GM19324 (cell line): ENCODE measurements at regions not wholly inside any gene's neighbourhood (a gene's known extent, or its start where the extent isn't known, plus 50 kb on each side); places are given as distances from the start of the nearest gene placed in this dataset.
"Not testable (repeated sequence)": the region's sequence is repeated elsewhere in the genome, so short reads cannot be mapped to it uniquely, and the experiment has no call there.

Source experiments
- ATAC-seq: cut with Tn5 transposase; IDR thresholded peaks from one replicate; pipeline ENCODE4 v1.9.1; 2021; ENCODE audit warnings: mild to moderate bottlenecking, moderate library complexity; ENCODE audit not compliant: unreplicated experiment, low FRiP score

DNA sequence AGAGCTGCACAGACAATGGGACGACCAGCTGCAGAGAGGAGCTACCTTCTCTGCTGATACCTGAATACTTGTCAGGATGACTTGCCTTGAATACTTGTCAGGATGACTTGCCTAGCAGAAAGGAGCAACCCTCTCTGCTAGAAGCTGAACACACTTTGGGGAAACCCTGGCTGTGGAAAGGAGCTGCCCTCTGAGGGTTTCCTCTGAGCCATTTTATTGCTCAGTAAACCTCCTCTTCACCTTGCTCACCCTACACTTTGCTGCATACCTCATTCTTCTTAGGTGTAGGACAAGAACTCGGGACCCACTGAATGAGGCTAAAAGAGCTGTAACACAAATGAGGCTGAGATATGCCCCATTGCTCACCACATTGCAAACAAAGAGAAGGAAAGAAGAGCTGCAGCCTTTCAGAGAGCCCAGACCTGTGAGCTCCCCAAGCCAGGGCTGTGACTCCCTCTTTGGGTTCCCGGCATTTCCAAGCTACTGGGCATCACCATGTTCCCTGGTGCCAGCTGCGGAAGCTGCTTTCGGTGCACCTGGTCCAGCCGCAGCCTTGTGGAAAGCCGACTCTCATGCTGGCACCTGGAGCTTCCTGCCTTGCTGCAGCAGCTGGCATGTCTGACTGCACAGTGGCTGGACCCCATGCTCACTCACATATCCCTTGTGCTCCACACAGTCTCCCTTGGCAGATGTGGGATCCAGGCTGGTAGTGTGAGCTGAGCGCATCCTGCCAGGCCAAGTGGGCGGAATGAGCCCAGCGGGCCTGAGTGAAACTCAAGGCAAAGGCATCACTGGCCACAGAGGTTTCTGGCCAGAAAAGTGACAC lies 106.7 kb upstream of the AHI1 start:
- ATAC-seq: no peak

DNA sequence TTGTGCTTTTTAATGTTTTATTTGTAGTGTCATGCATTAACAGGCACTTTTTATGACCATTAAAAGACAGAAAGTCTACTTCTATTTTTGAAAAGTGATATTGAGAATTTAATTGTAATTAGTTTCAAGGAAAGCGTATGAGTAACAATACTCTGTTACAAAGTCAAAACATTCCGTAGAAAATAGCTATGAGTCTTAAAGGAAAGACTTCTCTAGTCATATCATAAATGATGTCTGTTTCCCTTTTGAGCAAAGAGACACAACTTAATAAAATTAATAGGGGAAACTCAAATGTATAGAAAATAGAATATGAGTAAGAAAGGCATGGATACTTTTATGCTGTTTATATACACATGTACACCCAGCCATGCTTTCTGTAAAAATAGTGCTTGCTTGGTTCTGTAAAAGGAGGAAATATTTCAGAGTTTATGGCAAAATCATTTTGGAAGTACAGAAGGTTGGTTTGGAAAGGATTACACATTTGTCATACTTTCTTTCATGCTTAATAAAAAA lies 107.8 kb upstream of the AHI1 start:
- ATAC-seq: no peak

DNA sequence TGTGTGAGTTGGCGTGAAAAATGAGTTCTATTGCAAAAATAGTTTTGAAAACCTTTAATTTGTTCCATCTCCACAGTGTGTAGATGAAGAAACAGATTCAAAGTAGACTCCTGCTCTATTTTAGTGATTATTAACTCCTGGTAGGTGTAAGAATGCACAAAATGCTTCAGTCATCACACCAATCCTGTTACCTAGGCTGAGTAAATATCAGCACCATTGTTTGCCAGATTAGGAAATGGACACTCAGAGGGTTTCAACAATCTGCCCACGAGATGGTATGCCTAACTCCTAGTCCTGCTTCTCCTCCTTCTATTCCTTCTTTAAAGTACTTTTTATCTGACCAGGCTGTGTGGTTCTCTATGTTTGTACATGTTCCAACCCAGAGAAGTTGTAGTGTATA lies 108.9 kb upstream of the AHI1 start:
- ATAC-seq: no peak

DNA sequence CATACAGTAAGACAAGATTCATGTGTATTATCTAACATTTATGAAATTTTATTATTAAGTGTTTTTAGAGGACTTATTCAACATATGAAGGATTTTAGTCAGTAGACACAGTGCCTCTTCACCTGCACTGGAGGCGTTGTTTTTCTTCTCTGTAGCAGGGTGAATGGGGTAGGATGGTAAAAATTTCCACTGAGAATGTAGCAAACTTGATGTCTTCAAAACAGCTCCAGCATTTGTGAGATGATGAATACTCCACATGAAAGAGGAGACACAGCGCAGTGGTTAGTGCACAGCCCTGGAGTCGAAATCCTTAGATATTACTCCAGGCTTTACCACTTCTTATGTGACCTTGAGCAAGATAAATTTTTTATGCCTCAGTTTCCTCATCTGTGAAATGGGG lies 110.5 kb upstream of the AHI1 start:
- ATAC-seq: no peak

DNA sequence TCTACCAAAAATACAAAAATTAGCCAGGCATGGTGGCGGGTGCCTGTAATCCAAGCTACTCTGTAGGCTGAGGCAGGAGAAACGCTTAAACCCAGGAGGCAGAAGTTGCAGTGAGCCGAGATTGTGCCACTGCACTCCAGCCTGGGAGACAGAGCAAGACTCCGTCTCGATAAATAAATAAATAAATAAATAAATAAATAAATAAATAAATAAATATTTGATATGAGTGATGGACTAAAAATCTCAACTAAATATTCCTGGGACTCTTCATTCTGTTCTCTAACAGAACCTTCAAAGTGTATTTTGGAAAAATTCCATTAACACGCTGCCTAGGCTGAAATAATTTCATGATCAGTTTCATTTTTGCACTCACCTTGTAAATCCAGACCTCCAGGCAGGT lies 112.7 kb upstream of the AHI1 start:
- ATAC-seq: not testable (repeated sequence)

DNA sequence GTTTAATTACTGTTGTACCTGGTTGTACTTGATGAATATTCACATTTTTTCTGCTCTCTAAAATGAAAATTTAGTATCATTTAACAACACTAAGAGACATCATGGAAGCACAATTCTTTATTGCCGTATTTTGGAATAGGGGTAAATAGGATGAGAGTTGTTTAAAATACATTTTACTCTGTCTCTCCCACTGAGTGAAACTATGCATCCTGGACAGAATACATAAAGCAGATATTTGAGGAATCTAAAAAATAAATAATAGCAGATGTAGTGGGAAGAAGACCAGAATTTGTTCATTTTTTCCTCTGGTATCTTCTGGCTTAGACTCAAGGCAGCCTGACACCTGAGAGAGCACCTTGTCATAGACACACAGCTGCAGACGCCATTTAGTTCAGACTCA lies 119.1 kb upstream of the AHI1 start:
- ATAC-seq: no peak

- ATAC-seq: no peak
These were observed 119.7 kb upstream of the AHI1 start for GRCh38 chr6:135617222-135617621.

DNA sequence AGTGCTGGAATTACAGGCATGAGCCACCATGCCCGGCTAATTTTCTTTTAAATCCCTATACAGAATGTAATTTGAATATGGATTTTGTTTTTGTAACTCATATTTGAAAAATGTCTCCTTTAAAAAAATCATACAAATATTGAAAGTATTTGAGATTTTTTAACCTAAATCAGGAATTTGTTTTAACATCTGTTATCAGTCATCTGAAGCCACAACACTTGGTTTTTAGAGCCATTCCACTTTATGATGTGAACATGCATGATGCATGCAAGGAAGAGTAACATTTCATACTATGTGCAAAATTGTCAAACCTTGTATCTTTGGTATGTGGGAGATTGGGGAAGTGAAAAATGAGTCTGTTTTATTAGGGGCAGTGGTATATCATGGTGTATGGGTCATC lies 124.5 kb upstream of the AHI1 start:
- no peak for ATAC-seq

DNA sequence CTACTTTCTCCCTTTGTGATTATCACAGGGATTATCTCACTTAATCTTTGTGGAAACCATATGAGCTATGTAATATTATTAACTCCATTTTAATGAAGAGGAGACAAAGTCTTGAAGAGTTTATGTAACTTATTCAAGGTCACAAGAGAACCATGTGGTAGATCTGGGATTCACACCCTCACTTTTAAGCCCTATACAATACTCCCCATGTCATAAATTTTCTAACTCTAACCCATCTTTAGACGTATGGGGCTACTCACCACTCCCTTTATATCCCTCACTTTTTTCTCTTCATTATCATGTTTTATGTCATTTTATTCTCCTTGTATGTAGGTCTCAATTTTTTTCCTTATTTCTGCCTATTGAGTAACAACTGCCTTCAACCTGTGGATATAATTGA lies 126.4 kb upstream of the AHI1 start:
- ATAC-seq: no peak

DNA sequence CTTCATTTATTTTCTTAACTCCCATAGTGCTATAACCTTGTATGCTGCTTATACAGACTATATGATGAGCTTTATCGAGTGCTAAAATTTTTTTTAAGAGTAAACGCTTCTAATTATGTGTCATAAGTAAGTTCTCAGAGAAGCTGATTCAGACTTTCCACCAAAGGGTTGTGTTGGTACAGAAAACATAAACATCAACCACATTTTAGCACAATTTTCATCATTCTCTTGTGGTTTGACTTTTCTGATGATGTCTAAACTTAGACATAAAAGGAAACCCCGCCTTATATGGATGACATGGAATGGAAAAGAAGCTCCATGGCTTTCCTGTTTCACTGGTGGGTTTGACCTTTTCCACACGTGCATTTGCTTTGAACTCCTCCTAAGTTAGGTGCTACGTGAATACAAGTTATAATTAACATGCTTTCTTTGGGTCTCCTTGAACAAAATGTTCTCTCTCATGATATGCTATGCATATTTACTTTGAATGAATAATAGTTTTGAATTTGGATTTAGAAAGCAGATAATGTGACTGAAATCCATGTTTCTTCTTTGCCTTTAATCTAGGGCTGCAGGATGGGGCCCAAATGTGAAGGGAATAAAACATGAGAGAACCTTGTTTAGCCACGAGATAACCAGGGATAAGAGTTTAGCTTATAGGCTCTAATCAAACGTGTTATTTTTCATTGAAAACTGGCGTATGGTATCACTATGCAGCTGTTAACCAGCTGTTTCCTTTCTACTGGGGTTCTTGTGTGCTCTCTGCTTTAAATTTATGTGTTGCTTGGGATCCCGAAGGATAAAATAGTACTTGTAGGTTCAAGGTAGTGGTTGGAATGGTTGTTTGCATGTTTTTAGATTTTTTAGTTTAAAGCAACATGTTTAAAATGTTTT lies 127.1 kb upstream of the AHI1 start:
- no peak for ATAC-seq

- not testable (repeated sequence) for ATAC-seq
These were observed 128.5 kb upstream of the AHI1 start for GRCh38 chr6:135626001-135626400.

- ATAC-seq: peak; percentile 73
These were observed 129.7 kb upstream of the AHI1 start for GRCh38 chr6:135627092-135627715.

DNA sequence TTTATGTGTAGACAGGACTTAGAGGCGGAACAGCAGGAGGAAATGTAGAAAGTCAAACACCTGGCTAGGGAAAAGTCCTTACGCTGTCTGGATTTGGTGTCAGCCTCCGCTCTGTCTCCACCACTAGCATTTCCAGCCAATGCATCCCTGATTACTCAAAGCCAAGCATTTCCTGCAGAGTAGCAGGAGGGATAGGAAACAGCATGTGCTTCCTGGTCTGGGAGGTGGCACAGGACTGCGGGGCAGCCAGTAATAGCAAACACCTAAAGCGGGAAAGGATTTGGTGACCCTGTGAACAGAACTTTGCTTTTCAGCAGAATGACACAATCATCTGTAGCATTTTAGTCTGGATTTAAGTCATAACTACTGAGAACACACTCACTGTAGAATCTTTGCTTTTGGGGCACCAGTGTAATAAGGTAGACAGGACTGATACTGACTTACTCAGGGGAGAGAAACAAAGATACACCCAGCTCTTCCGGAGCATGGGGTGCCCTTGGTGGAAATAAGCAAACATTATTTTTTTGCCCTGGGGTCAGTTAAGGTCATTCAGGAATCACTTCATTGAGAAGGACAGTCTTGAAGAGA lies 133.3 kb upstream of the AHI1 start:
- no peak for ATAC-seq

DNA sequence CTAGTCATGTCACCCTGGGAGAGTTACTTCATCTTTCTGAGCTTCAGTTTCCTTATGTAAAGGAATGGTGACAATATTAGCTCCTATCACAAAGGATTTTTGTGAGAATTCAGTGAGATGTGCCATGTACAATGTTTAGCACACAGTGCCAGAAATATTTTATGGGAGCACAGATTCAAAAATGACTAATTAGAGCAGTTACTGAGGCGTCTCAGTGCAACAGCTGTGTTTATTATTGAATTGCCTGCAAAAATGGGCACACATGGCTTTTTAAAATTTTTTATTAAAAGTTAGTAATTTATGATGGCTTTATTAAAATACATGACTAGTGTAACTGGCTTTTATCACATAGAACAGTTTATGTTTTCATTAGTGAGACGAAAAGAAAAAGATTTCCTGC lies 134.3 kb upstream of the AHI1 start:
- no peak for ATAC-seq

- ATAC-seq: no peak
These were observed 136.0 kb upstream of the AHI1 start for GRCh38 chr6:135633573-135633972.

DNA sequence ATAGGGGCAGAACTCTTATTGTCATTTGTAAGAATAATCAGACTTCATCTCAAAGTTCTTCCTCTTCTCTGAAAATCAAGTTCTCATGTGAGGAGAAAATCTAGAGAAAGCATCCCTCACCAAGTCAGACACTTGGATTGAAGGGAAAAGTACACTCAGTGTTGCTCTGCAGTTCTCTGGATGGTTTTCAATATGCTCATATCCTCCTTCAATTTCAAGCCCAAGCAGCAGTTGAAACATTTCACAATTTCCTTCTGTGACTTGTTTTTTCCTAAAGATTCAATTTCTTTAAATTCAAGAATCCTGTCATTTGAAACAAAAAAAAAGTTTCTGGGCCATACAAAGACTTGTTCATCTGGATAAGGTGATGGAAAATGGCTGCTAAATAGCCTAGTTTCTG lies 140.2 kb upstream of the AHI1 start:
- no peak for ATAC-seq

GRCh38 chr6:135638108-135638507 lies 140.6 kb upstream of the AHI1 start:
- ATAC-seq: no peak

DNA sequence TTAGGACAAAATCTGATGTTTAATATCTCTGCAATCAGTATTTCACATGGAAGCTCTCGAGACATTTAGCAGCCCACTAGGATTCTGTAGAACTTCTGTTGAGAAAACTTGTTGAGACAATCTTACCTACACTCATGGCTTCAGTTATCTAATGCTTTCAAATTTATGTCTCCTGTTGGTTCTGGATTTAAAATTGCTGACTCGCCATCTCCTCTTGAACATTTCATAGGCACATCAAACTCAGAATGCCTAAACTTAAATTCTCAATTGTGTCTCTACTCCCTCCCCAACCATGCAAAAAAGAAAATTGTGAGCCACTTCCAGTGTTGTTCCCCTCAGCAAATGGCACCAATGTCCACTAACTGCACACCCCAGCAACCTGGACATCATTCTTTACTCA lies 142.5 kb upstream of the AHI1 start:
- no peak for ATAC-seq

GRCh38 chr6:135640449-135641111 lies 143.0 kb upstream of the AHI1 start:
- ATAC-seq: no peak

DNA sequence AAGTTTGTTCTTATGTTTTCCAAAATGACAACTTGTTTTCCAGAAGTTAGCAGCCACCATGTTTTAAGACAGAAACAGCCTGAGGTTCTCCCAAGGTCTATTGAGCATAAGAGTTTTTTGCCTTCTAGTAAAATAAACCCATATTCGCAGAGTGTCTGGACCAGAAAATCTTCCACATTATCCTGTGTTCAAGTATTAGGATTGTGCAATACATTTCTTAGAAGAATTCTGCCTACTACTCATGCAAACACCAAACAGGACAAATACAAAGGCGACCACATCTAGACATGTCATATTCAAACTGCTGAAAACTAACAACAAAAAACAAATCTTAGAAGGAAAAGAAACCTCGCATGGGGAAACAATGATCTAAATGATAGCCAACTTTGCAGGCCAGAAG lies 145.4 kb upstream of the AHI1 start:
- ATAC-seq: no peak
